ENCODE measurements at regions not wholly inside any gene's neighbourhood (a gene's known extent, or its start where the extent isn't known, plus 50 kb on each side); places are given as distances from the start of the nearest gene placed in this dataset.
"Not testable (repeated sequence)": the region's sequence is repeated elsewhere in the genome, so short reads cannot be mapped to it uniquely, and the experiment has no call there.

DNA sequence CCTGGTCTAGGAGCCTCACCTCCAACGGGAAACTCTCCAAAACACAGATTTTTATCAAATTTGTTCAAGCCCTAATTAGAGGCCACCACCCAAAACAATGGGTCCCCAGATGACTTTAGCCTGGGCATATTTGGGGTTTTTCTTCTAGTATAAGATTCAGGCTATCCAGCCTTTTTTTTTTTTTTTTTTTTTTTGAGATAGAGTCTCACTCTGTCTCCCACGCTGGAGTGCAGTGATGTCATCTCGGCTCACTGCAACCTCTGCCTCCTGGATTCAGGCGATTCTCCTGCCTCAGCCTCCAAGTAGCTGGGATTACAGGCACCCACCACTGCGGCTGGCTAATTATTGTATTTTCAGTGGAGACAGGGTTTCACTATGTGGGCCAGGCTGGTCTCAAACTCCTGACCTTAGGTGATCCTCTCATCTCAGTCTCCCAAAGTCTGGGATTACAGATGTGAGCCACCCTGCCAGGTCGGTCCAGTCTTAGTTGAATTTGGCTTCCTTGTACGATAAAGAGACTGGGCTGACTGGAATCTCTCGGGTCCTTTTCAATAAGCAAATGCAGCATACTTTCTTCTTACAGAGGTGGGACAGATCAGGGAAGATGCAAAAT lies 91.4 kb upstream of the KLF6 start:
- H3K36me3 ChIP-seq = no peaks in the 10 kb centered on the region
- WGBS, 3 donors = 78 to 79% (median 78%) methylated on average over 8 of the region's 8 CpGs
- no peak overlapping the region for H3K27ac ChIP-seq
- intact Hi-C loops (cut with DNase I) = no loop called here
- no peaks in the 10 kb centered on the region for H3K4me1 ChIP-seq (ENCODE audit: insufficient read depth)
- no peaks in the 10 kb centered on the region for H3K9me3 ChIP-seq
- no peak for DNase-seq
- H3K27me3 ChIP-seq = no peaks in the 10 kb centered on the region
- no peak for TF ChIP-seq POLR2A (IDR thresholded peaks at IDR 0.05)
- TF ChIP-seq, protein P1, sequence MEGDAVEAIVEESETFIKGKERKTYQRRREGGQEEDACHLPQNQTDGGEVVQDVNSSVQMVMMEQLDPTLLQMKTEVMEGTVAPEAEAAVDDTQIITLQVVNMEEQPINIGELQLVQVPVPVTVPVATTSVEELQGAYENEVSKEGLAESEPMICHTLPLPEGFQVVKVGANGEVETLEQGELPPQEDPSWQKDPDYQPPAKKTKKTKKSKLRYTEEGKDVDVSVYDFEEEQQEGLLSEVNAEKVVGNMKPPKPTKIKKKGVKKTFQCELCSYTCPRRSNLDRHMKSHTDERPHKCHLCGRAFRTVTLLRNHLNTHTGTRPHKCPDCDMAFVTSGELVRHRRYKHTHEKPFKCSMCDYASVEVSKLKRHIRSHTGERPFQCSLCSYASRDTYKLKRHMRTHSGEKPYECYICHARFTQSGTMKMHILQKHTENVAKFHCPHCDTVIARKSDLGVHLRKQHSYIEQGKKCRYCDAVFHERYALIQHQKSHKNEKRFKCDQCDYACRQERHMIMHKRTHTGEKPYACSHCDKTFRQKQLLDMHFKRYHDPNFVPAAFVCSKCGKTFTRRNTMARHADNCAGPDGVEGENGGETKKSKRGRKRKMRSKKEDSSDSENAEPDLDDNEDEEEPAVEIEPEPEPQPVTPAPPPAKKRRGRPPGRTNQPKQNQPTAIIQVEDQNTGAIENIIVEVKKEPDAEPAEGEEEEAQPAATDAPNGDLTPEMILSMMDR (IDR thresholded peaks at IDR 0.05) = no peak
- no peak for TF ChIP-seq EP300 (IDR thresholded peaks at IDR 0.05)
- no peak overlapping the region for H3K4me3 ChIP-seq

DNA sequence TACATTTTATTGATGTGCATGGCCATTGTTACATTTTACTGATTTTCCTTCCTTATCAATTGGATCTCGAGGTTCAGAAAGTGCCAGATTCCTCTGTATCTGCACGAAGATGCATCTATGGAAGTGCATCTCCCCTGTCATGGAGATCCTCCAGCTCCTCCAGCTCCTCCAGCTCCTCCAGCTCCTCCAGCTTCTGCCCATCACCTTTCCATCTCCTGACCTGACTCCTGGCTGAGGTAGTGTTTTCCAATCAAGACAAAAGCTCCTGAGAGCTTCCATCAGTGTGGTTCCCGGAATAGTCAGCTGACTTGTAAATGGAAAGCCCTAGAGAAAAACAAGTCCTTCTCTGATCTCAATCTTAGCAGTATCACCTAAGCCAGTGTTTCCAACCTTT lies 90.8 kb upstream of the KLF6 start:
- H3K27ac ChIP-seq = no peak overlapping the region
- WGBS, 3 donors = 91 to 95% (median 95%) methylated on average over 3 of the region's 3 CpGs
- no peaks in the 10 kb centered on the region for H3K36me3 ChIP-seq
- DNase-seq = no peak
- TF ChIP-seq EP300 (IDR thresholded peaks at IDR 0.05) = no peak
- no peak for TF ChIP-seq POLR2A (IDR thresholded peaks at IDR 0.05)
- TF ChIP-seq, protein P1 (IDR thresholded peaks at IDR 0.05) = no peak
- no peaks in the 10 kb centered on the region for H3K27me3 ChIP-seq
- H3K9me3 ChIP-seq = no peaks in the 10 kb centered on the region
- H3K4me3 ChIP-seq = no peak overlapping the region
- intact Hi-C loops (cut with DNase I) = no loop called here
- no peaks in the 10 kb centered on the region for H3K4me1 ChIP-seq (ENCODE audit: insufficient read depth)

DNA sequence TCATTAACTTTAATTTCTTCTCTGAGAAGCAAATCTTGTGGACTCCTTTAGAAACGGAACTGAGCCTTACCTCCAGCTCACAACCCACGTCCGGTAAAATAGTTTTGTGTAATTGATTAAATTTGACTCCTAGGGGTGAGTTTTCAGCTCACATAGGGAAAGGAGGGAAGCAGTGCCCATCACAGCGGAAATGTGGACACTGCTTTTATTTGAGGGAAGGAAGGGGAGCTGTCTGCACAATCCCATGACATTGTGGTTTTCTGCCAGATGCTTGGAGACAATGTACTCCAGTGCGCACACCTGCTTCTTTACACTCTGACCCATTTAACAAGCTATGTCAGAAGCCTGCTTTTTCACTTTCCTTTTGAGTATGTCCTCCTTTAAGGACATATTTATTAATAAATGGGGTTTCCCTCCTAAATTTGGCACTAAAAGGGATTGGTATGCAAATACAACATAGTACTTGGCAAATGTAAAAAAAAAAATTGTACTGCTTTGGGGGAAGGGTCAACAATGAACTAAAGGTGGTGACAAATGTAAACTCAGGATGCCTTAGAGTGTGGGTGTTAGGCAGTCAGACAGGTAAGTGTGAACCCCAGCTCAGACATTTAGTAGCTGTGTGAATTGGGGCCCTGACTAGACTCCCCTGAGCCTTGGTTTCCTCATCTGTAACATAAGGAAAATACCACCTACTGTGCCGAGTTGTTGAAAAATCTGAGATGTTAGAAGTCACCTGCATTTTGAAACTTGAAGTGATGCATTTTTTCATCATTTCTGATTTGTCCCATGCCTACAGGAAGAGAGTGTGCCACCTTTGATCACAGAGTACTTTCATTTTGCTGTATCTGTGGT lies 90.2 kb upstream of the KLF6 start:
- no peak for DNase-seq
- Histone ChIP-seq H3K36me3 (no peaks in the 10 kb centered on the region), H3K4me1 (ENCODE audit: insufficient read depth) (no peaks in the 10 kb centered on the region), H3K4me3 (no peak overlapping the region), H3K27me3 (no peaks in the 10 kb centered on the region), H3K27ac (no peak overlapping the region), H3K9me3 (no peaks in the 10 kb centered on the region)
- intact Hi-C loops (cut with DNase I) = no loop called here
- TF ChIP-seq POLR2A (IDR thresholded peaks at IDR 0.05) = no peak
- TF ChIP-seq, protein P1 (IDR thresholded peaks at IDR 0.05) = no peak
- TF ChIP-seq EP300 (IDR thresholded peaks at IDR 0.05) = no peak
- WGBS, 3 donors = 74 to 79% (median 75%) methylated on average over 6 of the region's 6 CpGs

DNA sequence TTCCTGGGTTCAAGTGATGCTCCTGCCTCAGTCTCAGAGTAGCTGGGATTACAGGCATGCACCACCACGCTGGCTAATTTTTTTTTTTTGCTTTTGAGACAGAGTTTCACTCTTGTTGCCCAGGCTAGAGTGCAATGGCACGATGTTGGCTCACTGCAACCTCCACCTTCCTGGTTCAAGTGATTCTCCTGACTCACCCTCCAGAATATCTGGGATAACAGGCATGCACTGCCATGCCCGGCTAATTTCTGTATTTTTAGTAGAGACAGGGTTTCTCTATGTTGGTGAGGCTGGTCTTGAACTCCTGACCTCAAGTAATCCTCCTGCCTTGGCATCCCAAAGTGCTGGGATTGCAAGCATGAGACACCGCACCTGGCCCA lies 89.6 kb upstream of the KLF6 start:
- H3K4me3 ChIP-seq; intact Hi-C loops (cut with DNase I); H3K36me3 ChIP-seq; H3K9me3 ChIP-seq; H3K27me3 ChIP-seq; H3K4me1 ChIP-seq (ENCODE audit: insufficient read depth); DNase-seq; H3K27ac ChIP-seq: not testable (repeated sequence)
- WGBS, 3 donors = 90 to 92% (median 91%) methylated on average over 4 of the region's 4 CpGs
